Esophagus squamous epithelium (tissue), 4 donors: ENCODE measurements at regions not wholly inside any gene's neighbourhood (a gene's known extent, or its start where the extent isn't known, plus 50 kb on each side); places are given as distances from the start of the nearest gene placed in this dataset.

Experiments used
- POLR2A ChIP-seq, 4 donors: fragments of 450-650 bp; IDR thresholded peaks; one replicate each; pipeline ENCODE4 v1.6.1; 2017; ENCODE audit warnings: antibody characterized with exemption in 4 of 4, mild to moderate bottlenecking in 4 of 4, moderate library complexity in 3 of 4
- TF ChIP-seq, protein P1 (sequence below), 6 experiments: fragments of 450-650 bp in 4 of 6; fragments of 200-600 bp in 2 of 6; sonication (generic) in 2 of 6; IDR thresholded peaks; one replicate each; pipeline ENCODE4 v1.5.1; 2016 to 2019; ENCODE audit warnings: antibody characterized with exemption in 6 of 6, mild to moderate bottlenecking in 4 of 6, moderate library complexity in 4 of 6

DNA sequence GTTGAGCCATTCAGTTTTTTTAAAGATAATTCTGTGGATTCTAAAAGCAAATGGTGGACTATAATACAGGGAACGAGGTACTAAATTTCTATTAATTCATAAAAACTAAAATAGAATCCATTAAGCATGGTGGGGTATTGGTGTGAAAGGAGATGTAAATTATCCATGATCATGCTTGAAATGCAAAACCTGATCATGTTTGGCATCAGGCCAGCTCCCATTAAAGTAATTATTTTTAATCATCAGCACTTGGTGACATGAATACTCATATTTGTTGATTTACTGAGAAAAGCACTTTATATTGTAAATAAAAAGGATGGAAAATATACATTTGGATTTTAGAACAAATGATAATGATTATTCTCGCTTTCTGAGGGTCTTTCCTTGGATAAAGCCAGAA is 232.3 kb upstream of the MEIS1 start:
- TF ChIP-seq POLR2A (IDR thresholded peaks at IDR 0.05), result no peak
- TF ChIP-seq, protein P1, sequence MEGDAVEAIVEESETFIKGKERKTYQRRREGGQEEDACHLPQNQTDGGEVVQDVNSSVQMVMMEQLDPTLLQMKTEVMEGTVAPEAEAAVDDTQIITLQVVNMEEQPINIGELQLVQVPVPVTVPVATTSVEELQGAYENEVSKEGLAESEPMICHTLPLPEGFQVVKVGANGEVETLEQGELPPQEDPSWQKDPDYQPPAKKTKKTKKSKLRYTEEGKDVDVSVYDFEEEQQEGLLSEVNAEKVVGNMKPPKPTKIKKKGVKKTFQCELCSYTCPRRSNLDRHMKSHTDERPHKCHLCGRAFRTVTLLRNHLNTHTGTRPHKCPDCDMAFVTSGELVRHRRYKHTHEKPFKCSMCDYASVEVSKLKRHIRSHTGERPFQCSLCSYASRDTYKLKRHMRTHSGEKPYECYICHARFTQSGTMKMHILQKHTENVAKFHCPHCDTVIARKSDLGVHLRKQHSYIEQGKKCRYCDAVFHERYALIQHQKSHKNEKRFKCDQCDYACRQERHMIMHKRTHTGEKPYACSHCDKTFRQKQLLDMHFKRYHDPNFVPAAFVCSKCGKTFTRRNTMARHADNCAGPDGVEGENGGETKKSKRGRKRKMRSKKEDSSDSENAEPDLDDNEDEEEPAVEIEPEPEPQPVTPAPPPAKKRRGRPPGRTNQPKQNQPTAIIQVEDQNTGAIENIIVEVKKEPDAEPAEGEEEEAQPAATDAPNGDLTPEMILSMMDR (IDR thresholded peaks at IDR 0.05), result no peak
